ENCODE measurements at regions not wholly inside any gene's neighbourhood (a gene's known extent, or its start where the extent isn't known, plus 50 kb on each side); places are given as distances from the start of the nearest gene placed in this dataset.

GRCh38 chr4:110289601-110290100, 91.2 kb upstream of the ELOVL6 start:
- DNase-seq = no peak
- WGBS, 4 donors = 85 to 96% (median 91%) methylated on average over 2 of the region's 2 CpGs
- TF ChIP-seq POLR2A (IDR thresholded peaks at IDR 0.05) = no peak
- TF ChIP-seq CTCF (IDR thresholded peaks at IDR 0.05) = no peak

GRCh38 chr4:110287130-110287529, 88.7 kb upstream of the ELOVL6 start:
- TF ChIP-seq CTCF (IDR thresholded peaks at IDR 0.05) = no peak
- TF ChIP-seq POLR2A (IDR thresholded peaks at IDR 0.05) = no peak
- DNase-seq = peak in 3 of 7 donors; percentile 13 to 29 (median 27)
- Histone ChIP-seq H3K4me3 (no peak overlapping the region), H3K4me1 (replicated peaks in 1 of 2) (no peaks in the 10 kb centered on the region), H3K9me3 (replicated peaks in 1 of 3) (no peaks in the 10 kb centered on the region), H3K27ac (no peak overlapping the region), H3K36me3 (replicated peaks in 1 of 2) (no peaks in the 10 kb centered on the region), H3K27me3 (no peaks in the 10 kb centered on the region)
- intact Hi-C loops (cut with DNase I) = no loop called here
- WGBS, 4 donors = 23 to 31% (median 28%) methylated on average over 2 of the region's 2 CpGs

More at GRCh38 chr4:110289601-110290100, 91.2 kb upstream of the ELOVL6 start:
- Histone ChIP-seq H3K4me3 (no peak overlapping the region), H3K4me1 (replicated peaks in 1 of 2) (no peaks in the 10 kb centered on the region), H3K27ac (no peak overlapping the region), H3K27me3 (no peaks in the 10 kb centered on the region), H3K36me3 (replicated peaks in 1 of 2) (no peaks in the 10 kb centered on the region), H3K9me3 (replicated peaks in 1 of 3) (no peaks in the 10 kb centered on the region)
- intact Hi-C loops (cut with DNase I) = no loop called here

- WGBS, 4 donors = 53 to 66% (median 64%) methylated on average over 2 of the region's 2 CpGs
- intact Hi-C loops (cut with DNase I) = no loop called here
- Histone ChIP-seq H3K36me3 (replicated peaks in 1 of 2) (no peaks in the 10 kb centered on the region), H3K4me1 (replicated peaks in 1 of 2) (no peaks in the 10 kb centered on the region), H3K27me3 (no peaks in the 10 kb centered on the region), H3K9me3 (replicated peaks in 1 of 3) (no peaks in the 10 kb centered on the region), H3K4me3 (no peak overlapping the region), H3K27ac (no peak overlapping the region)
- TF ChIP-seq POLR2A (IDR thresholded peaks at IDR 0.05) (no peak), CTCF (IDR thresholded peaks at IDR 0.05) (no peak)
- no peak for DNase-seq
Measured at GRCh38 chr4:110278127-110278526, 79.7 kb upstream of the ELOVL6 start.

- Histone ChIP-seq H3K4me3 (no peak overlapping the region), H3K36me3 (replicated peaks in 1 of 2) (no peaks in the 10 kb centered on the region), H3K27me3 (no peaks in the 10 kb centered on the region), H3K4me1 (replicated peaks in 1 of 2) (no peaks in the 10 kb centered on the region), H3K27ac (no peak overlapping the region), H3K9me3 (replicated peaks in 1 of 3) (no peaks in the 10 kb centered on the region)
- no peak for DNase-seq
- no peak for TF ChIP-seq CTCF (IDR thresholded peaks at IDR 0.05)
- TF ChIP-seq POLR2A (IDR thresholded peaks at IDR 0.05) = no peak
- intact Hi-C loops (cut with DNase I) = no loop called here
Measured at GRCh38 chr4:110275871-110276270, 77.5 kb upstream of the ELOVL6 start.
